ENCODE measurements at regions not wholly inside any gene's neighbourhood (a gene's known extent, or its start where the extent isn't known, plus 50 kb on each side); places are given as distances from the start of the nearest gene placed in this dataset.

GRCh38 chr6:2565499-2565898 is 185.2 kb downstream of the MYLK4 start (continued):
- TF ChIP-seq NONO (IDR thresholded peaks at IDR 0.05) (no peak), NONO (CRISPR knock-in tag; conservative IDR thresholded peaks at IDR 0.05) (peak; percentile 81), ZNF616 (CRISPR knock-in tag; IDR thresholded peaks at IDR 0.05; ENCODE audit: low read depth) (no peak), ZNF589 (CRISPR knock-in tag; conservative IDR thresholded peaks at IDR 0.05) (0 out of 2 replicates have a peak, but pooled peaks have one; percentile 49), PBX2 (CRISPR knock-in tag; IDR thresholded peaks at IDR 0.05) (no peak), ZFYVE20 (CRISPR knock-in tag; IDR thresholded peaks at IDR 0.05; ENCODE audit: borderline replicate concordance, low read depth) (no peak), HNF4A (CRISPR knock-in tag; IDR thresholded peaks at IDR 0.05) (peak; percentile 63), ARID3A (IDR thresholded peaks at IDR 0.05; ENCODE audit: low read depth, low read length) (peak; percentile 78; the same call in 1 of the 2 replicates), ZBTB43 (CRISPR knock-in tag; conservative IDR thresholded peaks at IDR 0.05) (peak; percentile 58; the same call in 1 of the 2 replicates), BRF2 (CRISPR knock-in tag; IDR thresholded peaks at IDR 0.05) (peak; percentile 46; the same call in 1 of the 2 replicates), HOXD1 (CRISPR knock-in tag; IDR thresholded peaks at IDR 0.05) (0 out of 2 replicates have a peak, but pooled peaks have one; percentile 61), PHF21A (CRISPR knock-in tag; IDR thresholded peaks at IDR 0.05) (no peak), SOX6 (IDR thresholded peaks at IDR 0.05) (no peak), SOX6 (CRISPR knock-in tag; IDR thresholded peaks at IDR 0.05) (peak; percentile 62), ZNF816 (CRISPR knock-in tag; IDR thresholded peaks at IDR 0.05; ENCODE audit: borderline replicate concordance) (no peak), TARDBP (CRISPR knock-in tag; IDR thresholded peaks at IDR 0.05) (peak; percentile 71), TFAP4 (IDR thresholded peaks at IDR 0.05; ENCODE audit: borderline replicate concordance, low read depth) (peak; percentile 56; the same call in 1 of the 2 replicates), SP5 (CRISPR knock-in tag; IDR thresholded peaks at IDR 0.05; ENCODE audit: borderline replicate concordance, low read depth) (0 out of 2 replicates have a peak, but pooled peaks have one; percentile 14)
- TF ChIP-seq, protein P1, sequence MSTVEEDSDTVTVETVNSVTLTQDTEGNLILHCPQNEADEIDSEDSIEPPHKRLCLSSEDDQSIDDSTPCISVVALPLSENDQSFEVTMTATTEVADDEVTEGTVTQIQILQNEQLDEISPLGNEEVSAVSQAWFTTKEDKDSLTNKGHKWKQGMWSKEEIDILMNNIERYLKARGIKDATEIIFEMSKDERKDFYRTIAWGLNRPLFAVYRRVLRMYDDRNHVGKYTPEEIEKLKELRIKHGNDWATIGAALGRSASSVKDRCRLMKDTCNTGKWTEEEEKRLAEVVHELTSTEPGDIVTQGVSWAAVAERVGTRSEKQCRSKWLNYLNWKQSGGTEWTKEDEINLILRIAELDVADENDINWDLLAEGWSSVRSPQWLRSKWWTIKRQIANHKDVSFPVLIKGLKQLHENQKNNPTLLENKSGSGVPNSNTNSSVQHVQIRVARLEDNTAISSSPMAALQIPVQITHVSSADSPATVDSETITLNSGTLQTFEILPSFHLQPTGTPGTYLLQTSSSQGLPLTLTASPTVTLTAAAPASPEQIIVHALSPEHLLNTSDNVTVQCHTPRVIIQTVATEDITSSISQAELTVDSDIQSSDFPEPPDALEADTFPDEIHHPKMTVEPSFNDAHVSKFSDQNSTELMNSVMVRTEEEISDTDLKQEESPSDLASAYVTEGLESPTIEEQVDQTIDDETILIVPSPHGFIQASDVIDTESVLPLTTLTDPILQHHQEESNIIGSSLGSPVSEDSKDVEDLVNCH (CRISPR knock-in tag; IDR thresholded peaks at IDR 0.05): no peak
- TF ChIP-seq, protein P2, sequence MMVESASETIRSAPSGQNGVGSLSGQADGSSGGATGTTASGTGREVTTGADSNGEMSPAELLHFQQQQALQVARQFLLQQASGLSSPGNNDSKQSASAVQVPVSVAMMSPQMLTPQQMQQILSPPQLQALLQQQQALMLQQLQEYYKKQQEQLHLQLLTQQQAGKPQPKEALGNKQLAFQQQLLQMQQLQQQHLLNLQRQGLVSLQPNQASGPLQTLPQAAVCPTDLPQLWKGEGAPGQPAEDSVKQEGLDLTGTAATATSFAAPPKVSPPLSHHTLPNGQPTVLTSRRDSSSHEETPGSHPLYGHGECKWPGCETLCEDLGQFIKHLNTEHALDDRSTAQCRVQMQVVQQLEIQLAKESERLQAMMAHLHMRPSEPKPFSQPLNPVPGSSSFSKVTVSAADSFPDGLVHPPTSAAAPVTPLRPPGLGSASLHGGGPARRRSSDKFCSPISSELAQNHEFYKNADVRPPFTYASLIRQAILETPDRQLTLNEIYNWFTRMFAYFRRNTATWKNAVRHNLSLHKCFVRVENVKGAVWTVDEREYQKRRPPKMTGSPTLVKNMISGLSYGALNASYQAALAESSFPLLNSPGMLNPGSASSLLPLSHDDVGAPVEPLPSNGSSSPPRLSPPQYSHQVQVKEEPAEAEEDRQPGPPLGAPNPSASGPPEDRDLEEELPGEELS (CRISPR knock-in tag; IDR thresholded peaks at IDR 0.05): peak; percentile 83
